ENCODE measurements at regions not wholly inside any gene's neighbourhood (a gene's known extent, or its start where the extent isn't known, plus 50 kb on each side); places are given as distances from the start of the nearest gene placed in this dataset.

DNA sequence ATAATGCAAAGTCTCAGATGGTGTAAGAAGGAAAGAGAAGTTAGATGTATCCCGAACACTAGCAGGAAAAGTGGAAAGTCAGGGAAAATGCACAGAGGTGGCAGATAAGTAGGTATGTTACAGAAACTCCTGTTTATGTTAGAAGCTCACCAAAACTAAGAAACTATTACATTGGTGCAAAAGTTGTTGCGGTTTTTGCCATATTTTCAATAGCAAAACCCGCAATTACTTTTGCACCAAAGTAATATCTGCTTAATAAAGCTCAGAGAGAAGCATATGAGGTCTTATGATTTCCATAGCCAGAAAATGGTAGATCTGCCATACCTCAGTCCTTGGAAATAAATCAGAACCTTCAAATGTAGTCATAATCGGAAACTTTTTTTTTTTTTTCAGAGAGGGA, 1035.6 kb downstream of the PCDH7 start:
- no peak overlapping the region for H3K56ac ChIP-seq (replicated peaks; ENCODE audit: insufficient read length, low read depth, low read length)
- CTCF ChIA-PET (ENCODE audit: partially characterized antibody), result interaction anchor here (0.6 to 1.6 kb wide), 3 partner anchors 8 to 774 kb away, joined by 3 to 6 read pairs (median 4); no protein-coding TSS in a partner anchor
- DNase-seq (ENCODE audit: low read depth in 1 of 2, low spot score in 2 of 2) (no peak), FAIRE-seq (no peak)
- H3K23me2 ChIP-seq (ENCODE audit: low read depth, low read length), result no peaks in the 10 kb centered on the region
- no peak overlapping the region for H2AFZ ChIP-seq (ENCODE audit: low read length)
- H4K5ac ChIP-seq (ENCODE audit: insufficient read length, low read depth, low read length), result no peak overlapping the region
- no peaks in the 10 kb centered on the region for H4K20me1 ChIP-seq (replicated peaks in 1 of 2; ENCODE audit: control insufficient read depth in 1 of 2, insufficient read depth in 2 of 2, low read length in 2 of 2)
- H2BK12ac ChIP-seq (ENCODE audit: low read depth, low read length), result no peak overlapping the region
- no peak overlapping the region for H2BK15ac ChIP-seq (ENCODE audit: low read length)
- H2BK120ac ChIP-seq (replicated peaks; ENCODE audit: low read depth, low read length), result no peak overlapping the region
- no peak overlapping the region for H4K91ac ChIP-seq (replicated peaks; ENCODE audit: insufficient read length, low read length)
- no peak overlapping the region for H2BK5ac ChIP-seq (ENCODE audit: low read depth, low read length)
- no peak overlapping the region for H3K27ac ChIP-seq (ENCODE audit: low read depth, low read length)
- no peak overlapping the region for H3K4me3 ChIP-seq (ENCODE audit: extremely low read depth in 1 of 4, insufficient read depth in 2 of 4, low read depth in 3 of 4, low read length in 4 of 4)
- H3K79me2 ChIP-seq (ENCODE audit: control insufficient read depth in 1 of 2, insufficient read depth in 2 of 2, low read length in 2 of 2), result no peaks in the 10 kb centered on the region
- H2BK20ac ChIP-seq (ENCODE audit: low read length), result no peak overlapping the region
- POLR2A ChIA-PET (ENCODE audit: partially characterized antibody), result no interaction called here
- H3K18ac ChIP-seq (ENCODE audit: extremely low read depth, low read length), result no peak overlapping the region
- H2AK5ac ChIP-seq (ENCODE audit: low read depth, low read length), result no peak overlapping the region
- 69% methylated on average over 4 of the region's 4 CpGs; no CpG with 5 or more reads in 1 of the 2 experiments for WGBS, 2 experiments (ENCODE audit: extremely low coverage in 1 of 2, insufficient coverage in 1 of 2, insufficient read length in 1 of 2, insufficient replicate concordance in 2 of 2, low coverage in 1 of 2, low lambda C conversion rate in 2 of 2, missing lambda C conversion rate in 1 of 2)
- H3K36me3 ChIP-seq (ENCODE audit: control insufficient read depth in 2 of 4, insufficient read depth in 4 of 4, low read length in 3 of 4), result no peaks in the 10 kb centered on the region
- H3K9ac ChIP-seq (replicated peaks in 1 of 4; ENCODE audit: extremely low read depth in 1 of 4, low read depth in 3 of 4, low read length in 3 of 4), result no peak overlapping the region
- no peak overlapping the region for H3K4ac ChIP-seq (replicated peaks; ENCODE audit: insufficient read length, low read depth, low read length)
- H4K8ac ChIP-seq (ENCODE audit: extremely low read depth, insufficient read depth, low read length), result no peak overlapping the region
- H3K9me3 ChIP-seq (ENCODE audit: insufficient read depth in 2 of 2, low read depth in 1 of 2, low read length in 1 of 2), result no peaks in the 10 kb centered on the region
- H3K4me2 ChIP-seq (ENCODE audit: insufficient read depth in 1 of 2, low read depth in 2 of 2, low read length in 2 of 2), result no peak overlapping the region
- no peak overlapping the region for H3K23ac ChIP-seq (ENCODE audit: insufficient read length)
- H3K79me1 ChIP-seq (ENCODE audit: low read depth, low read length), result no peaks in the 10 kb centered on the region
- no peaks in the 10 kb centered on the region for H3K27me3 ChIP-seq (replicated peaks in 1 of 4; ENCODE audit: control insufficient read depth in 3 of 4, extremely low read depth in 1 of 4, insufficient read depth in 3 of 4, low read length in 3 of 4)
- no peaks in the 10 kb centered on the region for H3K4me1 ChIP-seq (replicated peaks in 1 of 4; ENCODE audit: control insufficient read depth in 3 of 4, insufficient read depth in 4 of 4, low read length in 3 of 4)
- H3K14ac ChIP-seq (ENCODE audit: insufficient read length), result no peak overlapping the region
- TF ChIP-seq CBX5 (IDR thresholded peaks at IDR 0.05; ENCODE audit: low read depth, low read length) (no peak), RXRA (IDR thresholded peaks at IDR 0.05; ENCODE audit: insufficient read depth, low read depth, low read length) (no peak), KDM5A (IDR thresholded peaks at IDR 0.05; ENCODE audit: low read length) (no peak), EGR1 (IDR thresholded peaks at IDR 0.05; ENCODE audit: borderline replicate concordance, low read depth, low read length) (no peak), JUN (IDR thresholded peaks at IDR 0.05; ENCODE audit: low read depth, low read length) (no peak), EZH2 (IDR thresholded peaks at IDR 0.05; ENCODE audit: low read depth, low read length, severe bottlenecking) (no peak), GABPA (IDR thresholded peaks at IDR 0.05; ENCODE audit: borderline replicate concordance, insufficient read depth, low read length) (no peak), YY1 (IDR thresholded peaks at IDR 0.05; ENCODE audit: low read depth, low read length) (no peak), FOSL1 (IDR thresholded peaks at IDR 0.05; ENCODE audit: insufficient read depth, low read depth, low read length) (no peak), CEBPB (IDR thresholded peaks at IDR 0.05; ENCODE audit: low read depth, low read length) (no peak), SP1 (IDR thresholded peaks at IDR 0.05; ENCODE audit: low read depth, low read length) (no peak), ATF3 (IDR thresholded peaks at IDR 0.05; ENCODE audit: insufficient read depth, low read depth, low read length) (no peak), ATF2 (IDR thresholded peaks at IDR 0.05; ENCODE audit: low read length) (no peak), POLR2A (IDR thresholded peaks at IDR 0.05; ENCODE audit: control extremely low read depth in 1 of 2, low read depth in 2 of 2, low read length in 2 of 2) (no peak)
